Effector CD4-positive, alpha-beta T cell (primary cell): ENCODE measurements at regions not wholly inside any gene's neighbourhood (a gene's known extent, or its start where the extent isn't known, plus 50 kb on each side); places are given as distances from the start of the nearest gene placed in this dataset.
"Not testable (repeated sequence)": the region's sequence is repeated elsewhere in the genome, so short reads cannot be mapped to it uniquely, and the experiment has no call there.

ENCODE experiments used
- DNase-seq: peaks from one replicate; pipeline ENCODE4 v3.0.0-alpha.2; 2020

DNA sequence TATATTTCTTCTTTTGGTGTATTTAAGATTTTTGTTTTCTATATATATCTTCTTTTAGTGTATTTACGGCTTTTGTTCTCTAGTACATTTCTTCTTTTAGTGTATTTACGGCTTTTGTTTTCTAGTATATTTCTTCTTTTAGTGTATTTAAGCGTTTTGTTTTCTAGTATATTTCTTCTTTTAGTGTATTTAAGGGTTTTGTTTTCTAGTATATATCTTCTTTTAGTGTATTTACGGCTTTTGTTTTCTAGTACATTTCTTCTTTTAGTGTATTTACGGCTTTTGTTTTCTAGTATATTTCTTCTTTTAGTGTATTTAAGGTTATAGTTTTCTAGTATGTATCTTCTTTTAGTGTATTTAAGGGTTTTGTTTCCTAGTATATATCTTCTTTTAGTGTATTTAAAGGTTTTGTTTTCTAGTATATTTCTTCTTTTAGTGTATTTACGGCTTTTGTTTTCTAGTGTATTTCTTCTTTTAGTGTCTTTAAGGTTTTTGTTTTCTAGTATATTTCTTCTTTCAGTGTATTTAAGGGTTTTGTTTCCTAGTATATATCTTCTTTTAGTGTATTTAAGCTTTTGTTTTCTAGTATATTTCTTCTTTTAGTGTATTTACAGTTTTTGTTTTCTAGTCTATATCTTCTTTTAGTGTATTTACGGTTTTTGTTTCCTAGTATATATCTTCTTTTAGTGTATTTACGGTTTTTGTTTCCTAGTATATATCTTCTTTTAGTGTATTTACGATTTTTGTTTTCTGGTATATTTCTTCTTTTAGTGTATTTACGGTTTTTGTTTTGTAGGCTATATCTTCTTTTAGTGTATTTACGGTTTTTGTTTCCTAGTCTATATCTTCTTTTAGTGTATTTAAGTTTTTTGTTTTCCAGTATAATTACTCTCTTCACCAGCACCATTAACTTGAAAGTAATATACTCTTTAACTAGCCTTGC, 249.4 kb downstream of the SHOX start:
- DNase-seq = not testable (repeated sequence)

DNA sequence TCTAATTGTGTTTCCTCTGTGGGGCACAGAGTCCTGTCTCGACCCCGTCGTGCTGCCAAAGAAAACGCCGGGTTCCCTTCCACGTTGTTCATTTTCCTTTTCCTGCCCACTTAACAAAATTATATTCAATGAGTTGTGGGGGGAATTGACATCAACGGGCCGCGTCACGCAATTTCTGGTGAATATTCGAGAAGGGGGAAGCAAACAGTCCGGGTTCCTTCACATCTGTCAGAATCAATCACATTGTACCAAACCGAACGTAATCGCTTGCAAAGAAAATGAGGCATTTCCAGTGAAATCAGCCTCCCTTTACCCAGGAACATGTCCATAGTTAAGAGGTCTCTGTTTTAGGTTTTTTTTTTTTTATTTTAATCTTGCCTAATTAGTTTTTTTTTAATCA, 243.5 kb downstream of the SHOX start:
- no peak for DNase-seq

DNA sequence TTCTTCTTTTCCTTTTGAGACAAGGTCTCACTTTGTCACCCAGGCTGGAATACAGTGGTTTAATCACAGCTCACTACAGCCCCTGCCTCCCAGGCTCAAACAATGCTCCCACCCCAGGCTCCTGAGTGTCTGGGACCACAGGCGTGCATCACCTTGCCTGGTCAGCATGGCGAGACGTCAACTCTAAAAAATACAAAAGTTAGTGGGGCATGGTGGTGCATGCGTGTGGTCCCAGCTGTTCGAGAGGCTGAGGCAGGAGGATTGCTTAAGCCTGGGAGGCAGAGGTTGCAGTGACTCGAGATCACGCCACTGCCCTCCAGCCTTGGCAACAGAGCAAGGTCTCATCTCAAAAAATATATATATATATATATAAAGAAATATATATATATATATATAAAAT, 242.4 kb downstream of the SHOX start:
- no peak for DNase-seq

DNA sequence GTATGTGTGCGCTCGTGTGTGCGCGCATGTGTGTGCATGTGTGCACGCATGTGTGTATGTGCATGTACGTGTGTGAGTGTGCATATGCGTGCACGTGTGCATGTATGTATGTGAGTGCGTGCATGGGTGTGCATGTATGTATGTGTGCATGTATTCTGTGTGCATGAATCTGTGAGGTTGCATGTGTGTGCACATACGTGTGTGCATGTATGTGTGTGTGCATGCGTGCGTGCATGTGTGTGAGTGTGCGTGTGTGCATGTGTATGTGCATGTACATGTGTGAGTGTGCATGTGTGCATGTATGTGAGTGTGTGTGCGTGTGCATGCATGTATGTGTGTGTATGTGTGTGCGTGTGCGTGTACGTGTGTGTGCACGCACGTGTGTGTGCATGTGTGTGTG, 241.5 kb downstream of the SHOX start:
- DNase-seq = no peak

DNA sequence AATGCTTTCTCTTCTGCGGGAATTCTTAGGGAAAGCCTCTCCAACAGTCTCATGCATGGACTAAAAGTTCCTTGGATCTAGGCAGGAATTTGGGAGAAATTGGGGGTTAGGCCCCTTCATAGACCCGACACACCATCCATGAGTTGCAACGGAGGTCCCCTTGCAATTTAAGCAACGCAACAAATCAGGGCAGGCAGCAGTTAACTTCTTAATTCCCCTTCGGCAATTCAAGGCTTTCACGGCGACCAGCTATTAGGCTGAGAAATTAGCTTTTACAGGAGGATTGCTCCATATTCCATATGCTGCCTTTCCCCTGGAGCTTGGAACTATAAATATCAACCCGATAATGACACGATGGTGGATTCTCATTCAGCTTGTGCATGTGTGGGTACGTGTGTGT, 241.0 kb downstream of the SHOX start:
- no peak for DNase-seq

DNA sequence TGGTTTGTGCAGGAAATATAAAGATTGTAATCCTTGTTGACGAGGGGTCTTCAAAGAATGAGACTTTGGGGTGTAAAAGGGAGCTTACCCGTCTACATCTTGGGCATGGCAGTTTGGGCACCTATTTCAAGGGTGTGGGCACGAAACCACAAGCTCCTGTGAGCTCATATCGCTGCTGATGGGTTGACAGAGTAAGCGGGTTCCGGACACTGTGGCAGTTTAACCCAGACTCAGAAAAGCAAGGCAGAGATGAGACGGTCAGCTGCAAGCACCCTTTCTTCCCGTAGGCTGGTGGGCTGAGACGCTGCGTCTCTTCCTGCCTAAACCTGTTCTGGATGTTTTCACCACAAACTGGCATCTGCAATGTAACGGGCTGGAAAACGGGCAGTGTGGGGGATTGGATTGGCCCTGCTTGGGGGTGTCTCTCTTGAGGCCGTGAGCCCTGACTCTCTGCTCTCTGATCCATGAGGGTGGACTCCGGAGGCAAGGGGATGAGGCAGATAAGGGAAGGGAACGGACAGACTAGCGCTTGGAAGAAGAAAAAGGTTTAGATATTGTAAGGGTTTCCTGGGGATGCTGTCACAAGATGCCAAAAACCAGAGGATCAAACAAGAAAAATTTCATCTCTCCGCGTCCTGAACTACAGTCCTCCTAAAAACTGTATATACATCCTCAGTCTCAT, 237.5 kb downstream of the SHOX start:
- no peak for DNase-seq

DNA sequence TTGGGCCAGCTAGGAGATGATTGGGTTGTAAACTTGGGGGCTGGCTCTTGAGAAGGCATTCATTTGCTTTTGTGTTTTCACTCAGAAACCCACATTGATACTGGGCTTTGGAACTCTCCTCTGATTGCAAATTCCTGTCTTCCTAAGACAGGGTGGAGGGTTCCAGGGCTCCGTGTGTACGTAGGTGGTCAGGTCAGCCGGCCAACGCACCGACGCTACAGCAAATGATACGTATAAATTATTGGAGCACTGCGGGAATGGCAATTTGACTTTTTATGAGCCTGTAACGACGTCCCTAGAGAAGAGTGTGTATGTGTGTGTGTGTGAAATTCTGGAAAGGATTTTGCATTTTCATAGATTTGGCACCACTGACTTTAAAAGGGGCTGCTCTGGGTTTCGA, 236.9 kb downstream of the SHOX start:
- no peak for DNase-seq

DNA sequence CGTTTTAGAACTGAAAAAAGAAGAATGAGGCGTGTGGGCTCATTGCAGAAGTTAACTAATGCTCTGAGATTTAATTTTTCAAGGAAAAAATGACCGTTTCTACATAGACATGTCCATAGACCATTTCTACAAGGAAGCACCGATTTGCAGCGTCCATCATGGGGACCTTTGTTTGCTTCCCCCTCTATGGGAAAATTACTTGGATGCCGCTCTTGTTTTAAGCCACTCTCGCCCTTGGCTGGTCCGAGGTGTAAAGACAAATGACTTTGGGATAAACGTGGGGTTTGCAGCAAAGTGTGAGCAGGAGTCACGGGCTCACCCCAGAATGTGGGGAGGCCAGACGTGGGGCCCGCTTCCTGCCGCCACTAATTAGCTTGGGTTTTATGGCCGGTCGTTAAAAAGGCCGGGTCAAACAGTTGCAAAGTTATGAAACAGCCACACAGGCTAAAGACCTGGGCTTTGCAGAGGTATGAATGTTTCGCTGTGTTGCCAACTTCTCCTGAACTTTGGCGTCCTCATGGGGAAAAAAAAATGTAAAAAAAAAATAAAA, 235.9 kb downstream of the SHOX start:
- DNase-seq = no peak

DNA sequence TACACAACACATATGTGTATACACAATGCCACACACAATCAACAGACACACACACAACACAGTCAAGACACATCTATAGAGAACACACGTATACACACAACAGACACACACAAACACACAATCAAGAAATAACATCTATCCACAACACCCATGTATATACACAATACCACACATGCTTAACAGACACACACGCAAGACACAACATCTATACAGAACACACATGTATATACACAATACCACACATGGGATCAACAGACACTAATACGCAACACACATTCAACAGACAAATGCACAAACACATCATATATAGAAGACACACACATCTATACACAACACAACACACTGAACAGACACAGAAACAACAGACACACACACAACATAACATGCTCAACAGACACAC, 234.8 kb downstream of the SHOX start:
- no peak for DNase-seq

DNA sequence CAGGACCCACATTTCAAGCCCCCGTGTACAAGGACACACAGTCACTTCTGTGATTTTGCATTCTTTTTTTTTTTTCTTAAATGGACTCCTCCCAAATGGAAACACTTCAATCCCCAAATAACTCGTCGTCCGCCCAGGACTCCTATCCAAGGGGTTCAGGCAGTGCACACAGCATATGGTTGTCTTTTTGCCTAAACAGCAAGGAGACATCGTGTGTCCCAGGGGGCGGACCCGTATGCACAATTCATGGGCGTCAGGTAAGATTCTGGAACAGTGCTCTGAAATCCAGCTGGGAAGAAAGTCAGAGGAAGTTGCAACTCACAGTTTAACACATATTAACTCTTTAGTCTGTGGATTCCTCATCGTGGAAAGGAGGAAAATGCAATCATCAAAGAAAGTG, 231.3 kb downstream of the SHOX start:
- no peak for DNase-seq

DNA sequence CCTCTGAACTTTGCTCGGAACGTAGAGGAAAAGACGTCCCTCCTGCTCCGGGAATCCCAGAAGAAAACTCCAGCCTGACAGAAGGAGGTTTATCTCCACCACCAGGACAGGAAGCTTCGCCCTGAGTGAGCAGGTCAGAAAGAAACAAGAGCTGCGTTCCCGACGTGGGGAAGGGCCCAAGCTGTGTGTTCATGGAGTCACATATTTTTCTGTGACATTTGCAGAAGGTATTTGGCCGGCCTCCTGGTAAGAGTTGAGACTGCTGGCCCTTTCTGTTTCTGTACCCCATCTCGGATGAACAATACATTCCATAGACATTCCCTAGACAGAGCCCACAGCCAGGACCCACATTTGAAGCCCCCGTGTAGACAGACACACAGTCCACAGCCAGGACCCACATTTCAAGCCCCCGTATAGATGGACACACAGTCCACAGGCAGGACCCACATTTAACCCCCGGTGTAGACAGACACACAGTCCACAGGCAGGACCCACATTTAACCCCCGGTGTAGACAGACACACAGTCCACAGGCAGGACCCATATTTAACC, 230.8 kb downstream of the SHOX start:
- DNase-seq = no peak

DNA sequence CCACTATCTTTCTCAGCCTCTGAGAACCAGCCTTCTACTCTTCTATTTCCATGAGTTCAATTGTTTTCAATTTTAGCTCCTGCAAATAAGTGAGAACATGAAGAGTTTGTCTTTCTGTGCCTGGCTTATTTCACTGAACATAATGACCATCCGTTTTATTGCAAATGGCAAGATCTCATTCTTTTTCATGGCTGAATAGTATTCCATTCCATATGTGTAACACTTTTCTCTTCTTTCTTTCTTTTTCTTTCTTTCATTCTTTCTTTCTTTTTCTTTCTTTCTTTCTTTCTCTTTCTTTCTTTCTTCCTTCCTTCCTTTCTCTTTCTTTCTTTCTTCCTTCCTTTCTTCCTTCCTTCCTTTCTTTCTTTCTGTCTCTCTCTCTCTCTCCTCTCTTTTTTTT, 228.7 kb downstream of the SHOX start:
- no peak for DNase-seq

DNA sequence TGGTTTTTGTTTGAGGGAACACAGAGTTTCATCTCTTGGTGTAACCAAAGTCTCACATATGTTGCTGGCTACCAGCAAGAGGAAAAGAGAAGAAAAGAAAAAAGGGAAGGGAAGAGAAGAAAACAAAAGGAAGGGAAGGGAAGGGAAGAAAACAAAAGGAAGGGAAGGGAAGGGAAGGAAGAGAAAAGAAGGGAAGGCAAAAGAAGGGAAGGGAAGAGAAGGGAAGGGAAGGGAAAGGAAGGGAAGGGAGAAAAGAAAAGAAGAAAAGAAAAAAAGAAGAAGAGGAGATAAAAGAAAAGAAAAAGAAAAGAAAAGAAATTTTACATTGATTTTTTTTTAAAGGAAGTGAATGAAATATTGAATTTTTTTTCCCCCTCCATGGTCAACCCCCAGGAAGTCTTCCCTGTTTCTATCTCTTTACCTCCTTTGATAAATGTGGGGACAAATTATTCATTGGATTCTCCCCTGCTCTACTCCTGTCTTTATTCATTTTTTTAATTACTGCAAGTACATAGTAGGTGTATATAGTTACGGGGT, 228.0 kb downstream of the SHOX start:
- no peak for DNase-seq

DNA sequence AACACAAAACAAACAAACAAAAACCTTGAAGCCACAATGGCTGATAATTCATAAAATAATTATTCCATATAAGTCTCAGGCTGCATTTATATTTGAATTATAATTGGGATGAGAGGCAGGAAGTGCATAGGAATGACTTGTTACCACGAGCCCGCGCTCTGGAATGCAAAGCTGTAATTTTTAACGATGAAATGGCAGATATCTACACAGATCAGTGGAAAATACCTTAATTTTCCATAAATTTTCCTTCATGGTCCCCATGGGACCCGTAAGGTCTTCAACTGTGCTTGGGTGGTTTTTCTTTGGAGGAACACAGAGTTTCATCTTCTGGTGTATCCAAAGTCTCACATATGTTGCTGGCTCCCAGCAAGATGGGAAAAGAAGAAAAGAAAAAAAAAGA, 226.8 kb downstream of the SHOX start:
- no peak for DNase-seq

DNA sequence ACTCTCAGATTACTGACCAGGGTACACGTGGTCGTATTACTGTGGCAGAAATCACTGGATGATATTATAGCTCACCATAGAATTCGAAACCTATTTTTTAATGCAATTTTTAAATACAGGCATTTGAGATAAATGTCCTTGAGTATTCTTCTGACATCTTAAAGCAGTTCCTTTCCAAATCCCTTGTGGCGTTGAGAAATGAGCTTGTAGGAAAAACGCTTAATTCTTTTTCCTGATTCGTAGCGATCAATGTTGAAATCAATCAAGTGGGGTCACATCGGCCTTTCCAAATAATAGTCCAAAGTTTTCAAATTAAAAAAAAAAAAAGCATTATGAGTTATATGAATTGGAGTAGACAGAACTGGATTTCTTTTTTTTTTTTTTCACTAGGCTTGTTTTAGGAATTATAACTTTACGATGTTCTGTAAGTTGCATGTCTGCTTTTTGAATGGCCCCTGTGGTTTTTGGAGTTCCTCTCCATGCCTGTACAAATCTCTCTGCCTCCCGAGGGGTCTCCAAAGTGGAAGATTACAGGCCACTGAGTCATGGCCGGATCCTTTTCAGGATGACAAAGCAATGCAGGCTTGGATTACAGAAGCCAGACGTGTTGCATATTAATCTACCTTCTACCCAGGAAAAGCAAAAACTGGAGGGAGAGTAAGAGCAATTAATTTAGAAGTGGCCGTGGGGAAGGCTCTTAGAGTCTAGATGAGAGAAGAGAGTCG, 226.1 kb downstream of the SHOX start:
- DNase-seq = no peak

DNA sequence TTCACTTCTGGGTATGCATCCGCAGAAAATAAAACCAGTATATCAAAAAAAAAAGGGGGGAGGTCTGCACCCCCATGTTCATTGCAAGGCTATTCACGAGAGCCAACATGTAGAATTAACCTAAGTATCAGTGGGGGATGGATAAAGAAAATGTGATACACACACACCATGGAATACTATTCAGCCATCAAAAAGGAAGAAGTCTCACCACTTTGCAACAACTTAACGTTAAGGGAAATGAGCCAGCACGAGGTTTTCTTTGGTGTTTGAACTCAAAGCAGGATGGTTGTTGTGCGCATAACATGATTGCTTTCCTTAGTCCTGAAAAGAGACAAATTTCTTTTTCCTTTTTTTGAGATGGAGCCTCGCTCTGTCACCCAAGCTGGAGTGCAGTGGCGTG, 222.7 kb downstream of the SHOX start:
- no peak for DNase-seq

DNA sequence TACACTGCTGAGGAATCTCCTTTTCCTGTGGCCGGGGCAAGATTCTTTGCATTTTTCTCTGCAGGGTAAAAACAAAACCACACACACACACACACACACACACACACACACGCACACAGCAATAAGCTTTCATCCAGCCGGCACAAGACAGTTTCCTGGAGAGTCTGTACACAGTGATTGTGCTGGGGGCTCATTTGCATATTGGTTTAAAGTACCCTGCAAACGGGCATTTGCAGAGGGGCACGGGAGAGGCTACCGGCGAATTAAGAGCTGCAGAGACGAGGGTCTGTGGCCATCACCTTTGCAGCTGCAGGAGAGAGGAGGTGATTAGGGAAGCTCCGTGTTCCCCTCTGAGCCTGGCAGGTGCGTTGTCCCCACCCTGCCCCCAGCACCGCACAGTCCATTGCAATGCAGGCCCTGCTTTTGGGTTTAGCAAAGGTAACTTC, 219.9 kb downstream of the SHOX start:
- no peak for DNase-seq

DNA sequence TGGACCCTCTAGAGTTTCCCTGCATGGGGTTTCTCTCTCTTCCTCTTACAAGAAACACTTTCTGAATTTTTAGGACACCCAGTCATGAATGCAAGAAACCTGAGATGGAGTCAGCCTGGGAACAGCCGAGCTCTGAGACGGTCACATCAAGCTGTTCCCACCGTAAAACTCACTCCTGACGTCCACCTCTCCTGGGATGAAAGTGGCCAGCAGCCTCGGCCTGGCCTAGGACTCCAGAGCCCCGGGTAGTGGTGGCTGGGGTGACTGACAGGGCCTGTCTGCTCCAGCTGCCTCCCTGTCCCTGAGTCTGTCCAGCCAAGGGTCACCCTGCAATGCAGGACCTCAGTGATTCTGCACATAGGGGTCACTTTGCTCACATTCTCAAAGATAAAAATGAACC, 217.8 kb downstream of the SHOX start:
- no peak for DNase-seq

DNA sequence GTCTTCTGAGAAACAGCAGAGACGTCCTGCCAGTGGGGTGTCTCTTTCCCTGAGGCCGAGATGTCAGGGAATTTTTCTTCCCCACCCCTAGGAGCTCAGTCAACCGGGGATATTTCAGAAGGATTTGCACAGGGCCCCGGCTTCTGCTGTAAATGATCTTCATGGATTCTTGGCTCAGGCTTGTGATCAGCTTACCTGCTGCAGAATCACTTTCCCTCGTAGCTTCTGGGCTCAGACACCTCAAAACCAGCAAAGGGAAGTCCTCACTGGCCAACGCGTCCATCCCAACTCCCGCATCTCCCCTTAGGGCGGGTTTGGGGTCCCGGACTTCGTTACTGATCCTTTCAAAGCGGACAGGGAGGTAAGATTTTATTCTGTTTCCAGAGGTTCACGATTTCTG, 212.7 kb downstream of the SHOX start:
- DNase-seq = no peak

DNA sequence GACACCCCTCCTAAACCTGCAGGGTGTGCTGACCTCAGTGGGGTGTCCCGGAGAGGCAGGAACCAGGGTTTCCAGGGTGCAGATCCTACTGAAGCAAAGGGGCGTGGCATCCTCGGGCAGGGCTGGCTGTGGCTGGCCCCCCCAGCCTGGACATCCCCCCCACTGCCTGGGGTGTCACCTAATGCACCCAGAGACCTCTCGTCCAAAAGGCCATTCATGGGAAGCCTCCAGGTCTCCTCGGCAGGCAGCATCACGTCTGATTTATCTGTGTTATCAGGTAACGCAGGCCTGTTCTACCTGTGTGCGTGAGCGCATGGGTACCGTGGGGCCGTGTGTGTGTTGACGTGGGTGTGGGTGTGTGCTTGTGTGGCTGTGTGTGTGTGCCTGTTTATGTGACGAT, 210.0 kb downstream of the SHOX start:
- no peak for DNase-seq

DNA sequence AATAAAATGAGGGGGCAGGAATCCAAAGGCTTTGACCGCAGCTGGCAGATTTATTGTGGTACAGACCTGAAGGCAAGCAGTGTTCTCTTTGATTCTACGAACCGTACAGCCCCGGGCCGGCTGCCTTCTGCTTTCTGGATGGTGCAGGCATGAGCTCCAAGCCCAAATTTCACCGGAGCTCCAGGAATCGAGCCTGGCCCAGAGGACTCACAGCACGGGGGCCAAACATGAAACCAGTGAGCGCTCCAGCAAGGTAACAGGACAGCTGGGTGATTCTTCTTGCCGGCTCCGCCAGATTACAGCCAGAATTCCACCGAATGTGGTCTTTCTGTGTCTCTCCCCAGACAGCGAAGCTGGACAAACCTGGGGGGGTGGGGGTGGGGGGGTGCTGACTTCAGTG, 208.1 kb downstream of the SHOX start:
- DNase-seq = not testable (repeated sequence)

DNA sequence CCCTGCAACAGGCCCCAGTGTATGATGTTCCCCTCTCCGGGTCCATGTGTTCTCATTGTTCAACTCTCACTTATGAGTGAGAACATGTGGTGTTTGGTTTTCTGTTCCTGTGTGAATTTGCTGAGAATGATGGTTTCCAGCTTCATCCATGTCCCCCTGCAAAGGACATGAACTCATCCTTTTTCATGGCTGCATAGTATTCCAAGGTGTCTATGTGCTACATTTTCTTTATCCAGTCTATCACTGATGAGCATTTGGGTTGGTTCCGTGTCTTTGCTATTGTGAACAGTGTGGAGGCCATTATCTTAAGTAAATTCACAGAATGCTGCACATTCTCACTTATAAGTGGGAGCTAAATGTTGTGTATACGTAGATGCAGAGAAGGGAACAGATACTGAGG, 205.3 kb downstream of the SHOX start:
- DNase-seq = not testable (repeated sequence)

DNA sequence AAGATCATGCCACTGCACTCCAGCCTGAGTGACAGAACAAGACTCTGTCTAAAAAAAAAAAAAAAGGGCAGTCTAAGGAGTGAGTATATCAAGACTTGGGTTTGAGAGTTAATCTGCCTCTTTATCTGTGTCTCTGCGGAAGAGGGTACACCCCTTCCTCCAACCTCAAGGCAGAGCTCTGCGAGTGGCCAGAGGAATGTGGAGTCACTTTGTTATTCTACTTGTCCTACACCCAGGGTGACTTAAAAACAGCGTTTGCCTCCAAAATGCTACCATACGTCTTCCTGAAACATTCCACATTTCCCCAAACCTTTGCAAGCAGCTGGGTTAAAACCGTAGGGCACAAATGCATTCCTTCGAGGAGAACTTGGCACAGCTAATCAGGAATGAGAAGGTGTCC, 199.9 kb downstream of the SHOX start:
- no peak for DNase-seq
